ENCODE measurements at regions not wholly inside any gene's neighbourhood (a gene's known extent, or its start where the extent isn't known, plus 50 kb on each side); places are given as distances from the start of the nearest gene placed in this dataset.
A peak's percentile ranks its signal among the peaks of the same experiment; 100 is the strongest.
"Not testable (repeated sequence)": the region's sequence is repeated elsewhere in the genome, so short reads cannot be mapped to it uniquely, and the experiment has no call there.

DNA sequence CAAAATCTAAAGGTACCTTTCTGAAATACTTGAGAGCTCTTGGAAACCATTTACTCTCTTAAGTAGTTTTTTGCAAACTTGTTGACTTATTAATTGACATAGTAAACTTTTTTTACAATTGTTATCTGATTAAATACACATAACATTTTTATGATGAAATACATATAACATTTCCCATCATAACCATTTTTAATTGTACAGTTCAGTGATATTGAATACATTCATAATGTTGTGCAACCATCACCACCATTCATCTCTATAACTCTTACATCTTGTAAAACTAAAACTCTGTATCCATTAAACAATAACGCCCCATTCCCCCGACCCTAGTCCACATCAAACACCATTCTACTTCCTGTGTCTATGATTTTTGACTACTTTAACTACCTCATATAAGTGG is 95.7 kb upstream of the ZNF648 start:
- no peak for DNase-seq (ENCODE audit: low read depth)

DNA sequence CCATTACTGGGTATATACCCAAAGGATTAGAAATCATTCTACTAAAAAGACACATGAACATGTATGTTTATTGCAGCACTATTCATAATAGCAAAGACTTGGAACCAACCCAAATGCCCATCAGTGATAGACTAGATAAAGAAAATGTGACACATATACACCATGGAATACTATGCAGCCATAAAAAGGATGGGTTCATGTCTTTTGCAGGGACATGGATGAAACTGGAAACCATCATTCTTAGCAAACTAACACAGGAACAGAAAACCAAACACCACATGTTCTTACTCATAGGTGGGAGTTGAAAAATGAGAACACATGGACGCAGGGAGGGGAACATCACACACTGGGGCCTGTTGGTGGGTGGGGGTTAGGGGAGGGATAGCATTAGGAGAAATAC is 92.9 kb upstream of the ZNF648 start:
- DNase-seq (ENCODE audit: low read depth), result not testable (repeated sequence)

DNA sequence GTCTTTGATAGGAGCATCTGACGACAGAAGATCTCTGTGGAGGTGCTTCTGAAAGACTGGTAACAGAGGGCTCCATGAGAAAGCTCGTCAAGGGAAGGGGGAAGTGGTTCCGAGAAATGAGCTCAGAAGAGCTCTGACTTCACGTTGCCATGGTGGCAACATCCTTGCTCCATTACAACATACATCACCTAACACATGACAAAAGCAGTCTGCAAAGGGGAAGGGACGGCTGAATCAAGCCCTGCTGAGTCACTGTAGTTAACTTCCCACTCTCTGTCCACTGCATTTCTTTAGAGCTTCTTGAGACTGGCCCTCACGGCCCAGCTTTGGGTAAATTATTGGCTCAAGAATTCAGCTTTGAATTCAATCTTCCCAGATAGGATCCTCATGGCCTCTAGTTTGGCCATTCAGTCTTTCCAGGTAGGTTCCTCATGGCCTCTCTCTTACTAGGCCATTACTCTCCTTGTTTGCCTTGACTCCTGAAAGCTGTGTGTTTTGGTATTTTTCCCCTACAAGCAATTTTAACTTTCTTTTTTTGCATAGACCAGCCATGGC is 88.0 kb upstream of the ZNF648 start:
- peak; percentile 48 for DNase-seq (ENCODE audit: low read depth)

DNA sequence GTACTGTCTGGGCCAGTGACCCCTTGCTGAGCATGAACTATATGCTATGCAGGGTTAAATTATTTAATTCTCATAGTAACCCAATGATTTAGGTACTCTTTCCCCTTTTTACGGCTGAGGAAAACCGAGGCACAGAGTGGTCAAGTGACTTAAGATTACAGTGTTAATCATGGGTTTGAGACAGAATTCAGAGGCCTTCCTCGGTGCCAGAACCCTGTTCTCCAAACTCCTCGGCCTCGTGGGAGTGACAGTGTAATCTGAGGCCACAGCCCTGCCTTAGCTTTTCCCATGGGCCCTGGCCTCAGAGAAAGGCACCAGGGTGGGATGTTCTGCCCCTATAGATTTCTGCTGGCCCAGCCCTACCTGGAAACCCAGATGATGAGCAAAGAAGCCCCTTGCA is 86.4 kb upstream of the ZNF648 start:
- DNase-seq (ENCODE audit: low read depth), result no peak

DNA sequence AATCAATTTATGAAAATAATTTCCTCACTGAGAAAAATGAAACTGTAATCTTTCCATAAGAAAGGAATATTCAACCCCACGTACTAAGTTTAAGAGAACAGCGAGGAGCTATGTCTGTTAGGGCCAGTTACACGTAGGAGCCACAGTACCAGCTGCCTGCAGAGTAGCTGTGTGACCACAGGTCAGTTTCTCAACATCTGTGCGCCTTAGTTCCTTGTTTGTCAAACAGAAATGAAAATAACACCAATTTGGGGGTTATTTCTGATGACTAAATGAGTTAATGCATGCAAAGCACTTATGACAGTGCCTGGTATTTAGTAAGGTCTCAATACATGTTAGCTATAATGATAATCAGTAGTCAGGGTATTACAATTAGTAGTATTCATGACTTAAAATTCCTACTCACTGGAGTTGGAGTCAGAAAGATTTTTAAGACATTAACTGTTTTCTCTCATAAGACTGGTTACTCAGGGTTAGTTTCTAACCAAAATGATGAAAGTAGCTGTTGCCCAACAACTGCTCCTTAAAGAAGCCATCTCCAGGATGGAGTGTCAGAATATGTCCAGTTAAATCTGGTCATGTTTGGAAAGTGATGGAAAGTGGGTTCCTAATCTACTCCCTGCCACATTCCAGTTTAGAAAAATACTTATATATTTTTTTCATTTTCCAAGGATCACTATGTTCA is 85.8 kb upstream of the ZNF648 start:
- no peak for DNase-seq (ENCODE audit: low read depth)

DNA sequence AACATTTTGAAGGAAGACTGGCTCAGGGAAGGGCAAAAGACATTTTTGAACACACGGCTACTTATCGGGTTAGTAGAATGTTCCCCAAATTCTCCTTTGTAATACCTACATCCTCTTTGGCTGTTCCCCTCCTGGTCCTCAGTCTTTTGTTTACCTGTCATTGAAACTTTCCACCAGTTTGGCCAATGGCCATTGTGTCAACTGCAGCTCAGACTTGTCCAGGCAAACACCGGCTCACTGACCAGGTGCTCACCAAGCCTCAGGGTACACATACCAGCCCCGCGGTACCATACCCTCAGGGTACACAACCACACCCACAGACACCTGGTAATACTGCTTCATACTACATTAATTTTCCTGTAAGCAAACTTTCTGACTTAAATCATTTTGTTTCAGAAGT is 84.8 kb upstream of the ZNF648 start:
- no peak for DNase-seq (ENCODE audit: low read depth)

DNA sequence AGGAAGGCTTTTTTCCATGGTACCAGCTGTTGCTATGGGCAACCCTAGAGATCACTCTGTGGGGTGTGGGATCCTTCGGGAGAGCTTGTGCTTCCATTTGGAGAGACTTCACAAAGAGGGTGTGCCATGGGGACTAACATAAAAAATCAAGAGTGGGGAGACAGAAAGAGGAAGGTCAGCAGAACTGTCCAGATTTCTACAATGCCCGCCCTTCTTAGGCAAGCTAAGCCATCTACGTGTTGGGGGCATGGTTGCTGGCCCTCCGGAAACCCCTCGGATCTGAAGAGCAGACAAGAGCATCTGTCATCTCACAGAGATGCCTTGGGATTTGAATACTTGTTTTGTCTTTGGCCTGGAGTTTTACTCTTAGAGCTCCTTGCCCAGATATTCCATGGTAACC is 83.9 kb upstream of the ZNF648 start:
- DNase-seq (ENCODE audit: low read depth), result no peak

DNA sequence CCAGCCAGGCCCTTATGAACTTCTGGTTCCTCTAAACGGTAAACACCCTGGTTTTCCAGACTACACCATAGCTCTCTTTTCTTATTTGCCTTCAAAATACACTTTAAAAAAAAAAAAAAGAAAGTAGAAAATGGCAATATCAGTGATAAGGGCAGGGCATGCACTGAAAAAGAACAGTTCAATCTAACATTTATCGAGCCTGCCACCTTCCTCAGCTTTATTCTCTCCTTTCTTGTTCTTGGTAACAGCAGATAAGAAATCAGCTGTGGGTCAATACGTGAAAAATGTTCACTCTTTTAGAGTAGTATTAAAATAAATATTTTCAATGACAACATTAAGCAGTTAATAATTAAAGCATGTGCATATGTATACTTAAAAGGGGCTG is 83.1 kb upstream of the ZNF648 start:
- DNase-seq (ENCODE audit: low read depth), result no peak

DNA sequence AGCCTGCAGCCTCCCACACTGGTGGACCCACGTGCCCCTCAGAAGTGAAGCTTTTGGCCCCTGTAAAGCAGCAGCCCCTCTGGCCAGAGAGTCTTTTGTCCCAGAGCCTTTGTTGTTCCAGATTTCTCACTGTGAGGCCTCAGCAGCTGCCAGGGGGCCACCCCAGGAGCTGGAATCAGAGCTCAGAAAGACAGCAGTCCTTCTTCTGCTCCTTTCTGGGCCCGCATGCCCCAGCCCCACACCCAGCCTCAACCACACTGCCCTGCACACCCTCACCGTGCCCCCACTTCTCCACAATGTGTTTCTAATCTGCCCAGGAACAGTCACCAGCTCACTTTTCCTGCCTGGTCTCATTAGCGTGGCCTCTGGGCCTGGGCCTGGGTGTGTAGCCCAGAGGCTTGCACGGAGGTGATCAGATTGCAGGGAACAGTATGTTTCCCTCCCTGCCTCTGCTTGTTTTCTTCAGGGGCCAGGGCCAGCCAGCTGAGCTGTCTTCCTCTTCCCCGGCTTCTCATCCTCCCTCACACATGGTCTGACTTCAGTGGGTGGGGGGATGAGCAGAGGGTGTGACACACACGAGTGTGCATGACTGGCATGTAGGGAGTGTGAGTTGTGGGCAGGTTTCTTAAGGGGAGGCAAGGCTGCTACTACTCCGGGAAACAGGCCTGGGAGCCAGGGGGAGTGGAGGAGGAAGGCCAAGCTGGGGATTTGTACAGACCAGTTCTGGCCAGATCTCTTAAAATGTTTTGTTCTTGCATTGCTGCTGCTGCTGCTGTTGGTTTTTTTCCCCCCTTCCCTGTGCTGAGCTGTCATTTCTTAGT is 82.5 kb upstream of the ZNF648 start:
- peak; percentile 22 for DNase-seq (ENCODE audit: low read depth)

DNA sequence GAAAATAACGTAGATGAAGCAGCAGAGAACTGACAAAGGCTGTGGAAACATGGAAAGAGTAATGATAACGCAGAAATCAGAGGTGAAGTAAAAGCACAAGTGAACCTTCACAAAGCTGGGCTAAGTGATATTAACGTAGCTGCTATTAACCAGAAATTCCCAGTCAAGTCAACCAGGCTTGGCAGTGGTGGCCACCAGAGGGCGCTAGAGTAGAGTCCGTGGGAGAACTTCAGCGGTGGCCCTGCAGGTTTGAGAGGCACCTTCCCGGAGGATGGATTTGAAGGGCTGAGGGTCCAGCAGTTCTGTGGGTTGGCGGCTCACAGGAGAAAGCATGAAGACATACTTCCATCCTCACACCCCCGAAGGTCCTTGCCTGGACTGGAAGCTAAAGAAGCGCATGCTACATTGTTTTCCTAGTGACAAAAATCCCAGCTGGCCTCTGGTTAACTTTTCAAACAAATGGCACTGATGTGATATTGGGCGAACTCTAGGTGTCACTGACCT is 81.7 kb upstream of the ZNF648 start:
- DNase-seq (ENCODE audit: low read depth), result peak; percentile 53

DNA sequence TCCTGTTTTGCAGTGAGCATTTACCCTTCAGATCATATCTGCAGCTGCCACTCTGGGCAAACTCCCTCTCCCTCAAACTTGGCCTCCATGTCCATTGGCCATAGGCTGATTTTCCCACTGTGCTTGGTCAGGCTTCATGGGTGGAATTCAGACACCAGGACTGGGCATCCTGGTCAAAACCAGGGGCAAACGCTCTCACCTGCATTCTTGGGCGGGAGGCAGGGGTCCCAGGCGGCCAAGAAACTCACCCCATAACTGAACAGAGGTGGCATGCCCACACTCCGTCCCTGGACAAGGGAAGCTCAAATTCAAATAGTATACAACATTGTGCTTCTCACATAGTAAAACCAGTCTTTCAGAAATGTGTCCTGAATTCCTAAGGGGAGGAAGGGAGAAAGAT is 81.1 kb upstream of the ZNF648 start:
- DNase-seq (ENCODE audit: low read depth), result no peak

DNA sequence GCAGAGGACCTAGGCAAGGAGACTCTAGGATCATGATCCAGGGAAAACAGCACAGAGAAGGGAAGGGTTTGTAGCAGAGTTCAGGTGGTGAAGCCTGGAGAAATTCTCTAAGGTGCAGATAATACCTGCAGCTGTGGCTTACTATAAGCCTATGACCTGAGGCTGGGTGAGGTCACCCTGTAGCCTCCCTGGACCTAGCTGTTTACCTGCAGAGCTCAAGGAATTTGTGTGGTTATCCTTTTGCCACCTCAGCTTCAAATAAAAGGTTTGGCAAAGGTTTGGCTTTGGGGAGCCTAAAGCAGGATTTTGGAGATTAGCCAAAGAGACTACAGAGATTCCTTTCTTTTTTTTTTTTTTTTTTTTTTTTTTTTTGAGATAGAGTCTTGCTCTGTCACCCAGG is 79.5 kb upstream of the ZNF648 start:
- DNase-seq (ENCODE audit: low read depth), result no peak

DNA sequence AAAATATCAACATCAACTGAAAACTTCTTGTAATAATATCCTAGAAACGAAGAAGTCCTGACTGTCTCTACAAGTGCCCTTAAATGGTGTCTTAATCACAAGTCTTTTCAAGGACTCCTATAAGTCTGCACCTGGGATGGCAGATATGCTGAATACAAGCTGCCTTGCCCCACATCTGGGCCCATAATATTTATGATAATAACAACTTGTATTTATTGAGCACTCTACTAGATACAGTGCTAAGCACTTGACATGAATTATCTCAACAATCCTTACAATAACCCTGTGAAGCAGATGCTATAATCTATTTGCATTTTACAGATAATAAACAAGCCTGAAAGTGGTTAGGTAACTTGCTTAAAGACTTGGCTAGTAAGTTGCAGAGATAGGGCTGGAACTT is 78.0 kb upstream of the ZNF648 start:
- no peak for DNase-seq (ENCODE audit: low read depth)

DNA sequence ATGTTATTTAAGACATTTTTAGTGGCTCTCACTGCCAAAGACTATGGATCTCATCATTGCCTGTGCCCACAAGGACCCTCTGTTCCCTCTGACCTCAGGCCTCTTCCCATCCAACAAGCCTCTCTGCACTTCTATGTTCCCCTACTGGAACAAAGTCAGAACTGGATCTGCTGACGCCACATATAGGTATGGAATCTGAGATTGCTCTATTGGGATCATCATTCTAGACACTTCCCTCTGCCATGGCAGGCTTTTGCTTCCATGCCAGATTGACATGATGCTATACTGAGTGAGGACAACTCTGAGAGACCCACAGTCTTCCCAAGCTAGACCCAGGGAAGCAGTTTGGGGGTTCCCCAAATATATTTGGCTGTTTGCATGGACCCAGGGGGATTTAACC is 76.0 kb upstream of the ZNF648 start:
- DNase-seq (ENCODE audit: low read depth), result no peak

DNA sequence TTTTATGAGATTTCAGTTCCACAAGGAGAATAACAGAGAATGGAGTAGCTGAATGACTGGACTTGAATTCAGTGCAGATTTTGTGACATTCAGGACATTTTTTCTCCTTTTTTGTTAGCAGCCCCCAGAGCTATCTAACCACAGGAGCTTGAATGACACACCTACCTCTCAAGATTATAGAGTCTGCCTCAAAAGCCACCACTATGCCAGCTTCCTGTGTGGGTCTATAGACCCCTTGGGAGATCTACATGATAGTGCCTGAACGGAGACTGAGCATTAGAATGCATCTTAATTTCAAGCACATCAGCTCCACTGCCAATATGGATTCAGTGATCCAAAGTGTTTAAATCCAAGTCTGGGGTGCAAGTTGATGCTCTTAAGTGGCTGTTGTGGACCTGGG is 74.4 kb upstream of the ZNF648 start:
- DNase-seq (ENCODE audit: low read depth), result no peak

DNA sequence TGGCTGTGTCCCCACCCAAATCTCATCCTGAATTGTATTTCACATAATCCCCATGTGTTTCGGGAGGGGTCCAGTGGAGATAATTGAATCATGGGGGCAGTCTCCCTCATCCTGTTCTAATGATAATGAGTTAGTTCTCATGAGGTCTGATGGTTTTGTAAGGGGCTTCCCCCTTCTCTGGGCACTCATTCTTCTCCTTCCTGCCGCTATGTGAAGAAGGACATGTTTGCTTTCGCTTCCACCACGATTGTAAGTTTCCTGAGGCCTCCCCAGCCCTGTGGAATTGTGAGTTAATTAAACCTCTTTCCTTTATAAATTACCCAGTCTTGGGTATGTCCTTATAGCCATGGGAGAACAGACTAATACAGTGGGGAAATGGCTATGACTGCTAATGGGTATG is 72.7 kb upstream of the ZNF648 start:
- no peak for DNase-seq (ENCODE audit: low read depth)

DNA sequence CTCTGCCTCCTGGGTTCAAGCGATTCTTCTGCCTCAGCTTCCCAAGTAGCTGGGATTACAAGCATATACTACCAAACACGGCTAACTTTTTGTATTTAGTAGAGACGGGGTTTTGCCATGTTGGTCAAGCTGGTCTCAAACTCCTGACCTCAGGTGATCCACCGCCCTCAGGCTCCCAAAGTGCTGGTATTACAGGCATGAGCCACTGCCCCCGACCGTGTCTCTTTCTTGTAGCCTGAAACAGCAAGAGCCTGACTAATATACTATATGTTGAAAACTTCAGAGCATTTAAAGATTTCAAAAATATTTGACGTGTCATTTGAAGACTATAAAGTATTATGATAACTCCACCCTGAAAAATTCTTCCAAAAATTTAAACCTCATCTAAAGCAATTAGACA is 71.7 kb upstream of the ZNF648 start:
- DNase-seq (ENCODE audit: low read depth), result no peak

DNA sequence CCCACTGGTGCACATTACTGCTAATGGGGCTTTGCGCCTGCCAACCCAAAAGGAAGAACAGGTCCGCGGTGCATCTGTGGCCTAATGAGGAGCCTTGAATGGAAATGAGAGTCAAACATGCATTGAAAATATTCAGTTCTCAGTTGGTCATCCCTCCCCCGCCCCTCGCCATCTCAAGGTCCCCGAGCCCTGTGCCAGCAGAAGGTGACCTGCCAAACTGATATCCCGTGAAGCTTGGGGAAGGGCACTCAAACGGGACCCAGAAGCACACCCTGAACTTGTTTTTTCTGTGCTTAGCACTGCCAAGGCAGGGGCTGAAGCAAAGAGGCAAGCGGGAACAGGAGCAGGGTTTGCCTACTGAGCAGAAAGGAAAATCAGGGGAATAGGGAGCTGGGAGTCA is 67.9 kb upstream of the ZNF648 start:
- no peak for DNase-seq (ENCODE audit: low read depth)

DNA sequence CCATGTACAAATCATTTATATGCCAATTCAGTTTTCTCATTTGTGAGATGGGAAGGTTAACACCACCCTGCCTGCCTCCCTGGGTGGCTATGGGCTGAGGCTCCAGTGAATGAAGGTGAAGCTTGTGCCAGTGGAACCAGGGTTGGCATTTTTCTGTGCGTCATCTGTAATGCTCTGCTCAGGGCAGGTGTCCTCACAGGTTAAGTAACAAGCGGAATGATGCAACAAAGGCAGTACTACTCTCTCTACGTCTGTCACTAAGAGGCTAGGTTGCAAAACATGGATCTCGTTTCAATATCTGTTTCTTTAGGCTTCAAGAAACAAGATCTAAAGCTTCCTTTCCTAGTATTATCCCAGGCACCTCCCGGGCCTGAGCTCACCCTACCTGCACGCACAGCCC is 67.0 kb upstream of the ZNF648 start:
- no peak for DNase-seq (ENCODE audit: low read depth)

DNA sequence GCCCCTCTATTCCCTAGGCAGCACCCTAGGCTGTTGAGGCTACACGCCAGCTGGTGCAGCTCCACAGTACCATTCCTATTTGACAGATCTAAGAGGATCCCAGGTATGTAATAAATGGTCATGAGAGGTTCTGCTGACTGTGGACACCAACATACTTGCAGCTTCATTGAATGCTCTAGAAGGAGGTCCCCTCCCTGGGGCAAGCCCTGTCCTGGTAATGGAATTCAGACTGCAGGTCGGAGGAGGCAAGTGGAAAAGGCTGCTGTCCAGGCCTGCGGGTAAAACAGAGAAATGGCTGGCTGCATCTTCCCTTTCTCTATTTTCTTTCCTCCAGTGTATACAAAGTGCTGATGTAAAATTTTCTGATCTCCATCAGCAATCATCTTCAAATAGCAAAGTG is 66.1 kb upstream of the ZNF648 start:
- no peak for DNase-seq (ENCODE audit: low read depth)

DNA sequence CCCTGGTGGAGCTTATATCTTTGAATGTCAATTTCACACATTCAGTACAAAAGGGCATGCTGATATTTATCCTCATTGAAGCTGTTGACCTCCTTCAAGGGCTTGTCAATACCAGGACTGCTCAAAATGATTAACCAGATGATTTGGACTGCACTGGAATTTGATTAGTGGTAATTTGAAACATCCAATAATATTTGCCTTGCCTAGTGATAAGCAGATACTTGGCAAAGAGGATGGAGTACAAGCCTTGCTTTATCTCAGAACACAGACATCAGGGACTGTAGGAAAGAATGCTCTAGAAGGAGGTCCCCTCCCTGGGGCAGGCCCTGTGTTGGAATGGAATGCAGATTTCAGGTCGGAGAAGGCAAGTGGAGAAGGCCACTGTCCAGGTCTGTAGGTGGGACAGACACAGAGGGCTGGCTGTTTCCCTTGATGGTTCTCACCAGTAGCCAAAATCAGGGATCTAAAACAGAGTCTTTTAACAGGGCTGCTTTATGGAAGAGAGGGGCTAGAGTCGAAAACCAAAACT is 64.8 kb upstream of the ZNF648 start:
- no peak for DNase-seq (ENCODE audit: low read depth)

DNA sequence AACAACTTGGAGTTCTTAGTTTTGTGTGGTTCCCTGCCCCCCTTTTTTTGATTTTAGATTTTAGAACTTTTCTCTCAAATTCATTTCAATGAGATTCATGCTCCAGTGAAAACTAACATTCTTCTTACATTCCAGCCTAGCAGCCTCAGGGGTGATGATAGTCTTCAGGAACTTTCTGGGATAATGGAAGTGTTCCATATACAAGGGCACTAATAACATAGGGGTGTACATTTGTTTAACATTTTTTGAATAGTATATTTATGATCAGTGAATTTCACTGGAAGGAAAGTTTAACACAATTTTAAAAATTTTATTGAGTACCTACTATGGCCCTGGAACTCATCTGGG is 61.4 kb upstream of the ZNF648 start:
- no peak for DNase-seq (ENCODE audit: low read depth)

DNA sequence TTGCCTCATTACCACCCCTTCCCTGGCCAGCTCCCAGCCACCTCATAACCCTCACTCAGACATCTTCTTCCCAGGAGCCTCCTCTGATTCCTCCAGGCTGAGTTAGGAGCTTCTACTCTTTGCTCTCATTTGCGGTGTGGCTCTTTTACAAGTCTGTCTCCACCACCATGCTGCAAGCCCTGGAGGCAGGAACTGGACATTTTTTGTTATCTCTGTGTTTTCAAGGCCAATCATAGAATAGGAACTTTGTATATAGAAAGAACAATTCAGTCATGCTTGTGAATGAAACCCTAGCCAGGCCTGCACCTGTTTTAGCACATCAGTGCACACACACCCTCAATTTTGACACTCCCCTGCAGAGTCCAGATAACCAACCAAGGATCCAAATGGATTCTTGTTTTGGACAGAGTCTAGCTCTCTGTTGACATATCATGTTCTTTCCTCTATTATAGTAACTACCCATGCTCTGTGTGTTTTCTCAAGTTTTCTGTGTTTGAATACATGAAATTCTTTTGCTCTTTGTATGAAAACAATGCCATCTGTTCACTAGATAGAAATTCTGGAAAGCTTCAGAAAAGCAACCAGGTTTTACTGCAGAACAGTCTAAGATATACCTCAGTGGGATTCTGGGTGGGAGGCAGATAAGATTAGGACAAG is 60.9 kb upstream of the ZNF648 start:
- DNase-seq (ENCODE audit: low read depth), result no peak

All from HS-5 (cell line).